SKM-1 (cell line): ENCODE measurements at regions not wholly inside any gene's neighbourhood (a gene's known extent, or its start where the extent isn't known, plus 50 kb on each side); places are given as distances from the start of the nearest gene placed in this dataset.
"Not testable (repeated sequence)": the region's sequence is repeated elsewhere in the genome, so short reads cannot be mapped to it uniquely, and the experiment has no call there.

ENCODE experiments used
- DNase-seq: peaks from one replicate; lab custom pipeline; 2025; ENCODE audit not compliant: unreplicated experiment; lab: John Stamatoyannopoulos, UW

- DNase-seq, result no peak
Measured at GRCh38 chr2:184305105-184305504, 293.2 kb upstream of the ZNF804A start.

GRCh38 chr2:184308706-184309105, 289.6 kb upstream of the ZNF804A start:
- DNase-seq, result no peak

GRCh38 chr2:184312970-184313369, 285.4 kb upstream of the ZNF804A start:
- DNase-seq, result no peak

GRCh38 chr2:184314829-184315228, 283.5 kb upstream of the ZNF804A start:
- no peak for DNase-seq

DNA sequence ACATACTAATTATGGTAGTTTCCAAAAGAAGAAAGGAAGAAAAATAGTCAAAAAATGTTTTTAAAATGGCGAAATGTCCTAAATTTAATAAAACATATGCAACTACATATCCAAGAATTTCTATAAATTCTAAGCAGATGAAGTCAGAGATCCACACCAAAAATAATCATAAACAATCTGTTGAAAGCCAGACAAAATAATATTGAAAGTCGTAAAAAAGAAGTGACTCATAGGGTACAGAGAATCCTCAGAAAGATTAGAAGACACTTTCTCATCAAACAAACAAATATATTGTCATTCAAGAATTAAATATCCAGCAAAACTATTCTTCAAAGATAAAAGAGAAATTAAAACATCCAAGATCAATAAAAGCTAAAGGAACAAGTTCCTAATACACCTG, 281.4 kb upstream of the ZNF804A start:
- DNase-seq, result no peak

DNA sequence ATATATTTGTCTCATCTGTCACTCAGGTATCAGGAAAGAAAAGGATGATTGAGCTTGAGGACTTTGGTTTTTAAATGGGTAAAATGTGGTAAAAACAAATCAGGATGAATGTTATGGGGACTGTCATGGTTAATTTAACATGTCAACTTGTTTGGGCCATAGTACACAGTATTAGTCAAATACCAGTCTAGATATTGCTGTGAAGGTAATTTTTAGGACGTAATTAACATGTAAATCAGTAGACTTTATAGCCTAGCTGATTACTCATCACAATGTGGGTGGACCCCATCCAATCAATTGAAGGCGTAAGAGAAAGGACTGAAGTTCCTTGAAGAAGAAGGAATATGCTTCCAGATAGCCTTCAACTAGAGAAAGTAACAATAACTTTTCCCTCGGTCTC, 275.7 kb upstream of the ZNF804A start:
- no peak for DNase-seq

DNA sequence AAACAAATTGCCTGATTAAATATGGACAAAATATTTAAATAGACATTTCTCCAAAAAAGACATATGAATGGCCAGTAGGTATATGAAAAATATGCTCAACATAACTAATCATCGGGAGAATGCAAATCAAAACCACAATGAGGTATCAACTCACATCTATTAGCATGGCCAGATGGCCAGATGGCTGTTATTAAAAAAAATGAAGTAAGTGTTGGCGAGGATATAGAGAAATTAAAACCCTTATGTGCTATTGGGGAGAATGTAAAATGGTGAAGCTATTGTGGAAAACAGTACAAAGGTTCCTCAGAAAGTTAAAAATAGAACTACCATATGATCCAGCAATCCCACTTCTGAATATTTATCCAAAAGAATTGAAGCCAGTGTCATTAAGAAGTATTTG, 272.3 kb upstream of the ZNF804A start:
- no peak for DNase-seq

GRCh38 chr2:184327805-184328204, 270.5 kb upstream of the ZNF804A start:
- DNase-seq, result not testable (repeated sequence)

DNA sequence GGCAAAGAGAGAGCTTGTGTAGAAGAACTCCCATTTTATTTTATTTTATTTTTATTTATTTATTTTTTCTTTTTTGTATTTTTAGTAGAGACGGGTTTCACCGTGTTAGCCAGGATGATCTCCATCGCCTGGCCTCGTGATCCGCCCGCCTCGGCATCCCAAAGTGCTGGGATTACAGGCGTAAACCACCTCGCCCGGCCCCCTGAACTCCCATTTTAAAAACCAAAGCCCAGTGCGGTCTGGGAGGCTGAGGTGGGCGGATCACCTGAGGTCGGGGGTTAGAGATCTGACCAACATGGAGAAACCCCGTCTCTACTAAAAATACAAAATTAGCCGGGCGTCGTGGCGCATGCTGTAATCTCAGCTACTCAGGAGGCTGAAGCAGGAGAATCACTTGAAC, 267.8 kb upstream of the ZNF804A start:
- not testable (repeated sequence) for DNase-seq

DNA sequence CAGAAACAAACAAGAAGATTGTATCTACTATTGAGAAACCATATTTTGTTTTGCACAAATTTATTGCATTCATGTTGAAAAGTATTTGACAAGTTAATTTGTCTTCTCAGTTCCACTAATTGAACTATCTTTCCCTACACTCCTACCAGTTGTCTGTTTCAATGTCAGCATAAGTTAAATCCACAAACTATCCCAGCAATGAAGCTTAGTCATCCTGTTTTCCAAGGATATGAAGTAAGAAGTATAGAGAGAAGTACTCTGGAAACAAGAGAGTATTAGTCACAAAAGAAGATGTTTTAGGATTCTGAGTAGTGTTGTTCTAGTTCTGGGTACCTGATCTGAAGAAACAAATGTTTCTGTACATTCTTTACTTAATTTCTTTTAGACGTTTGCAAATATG, 261.6 kb upstream of the ZNF804A start:
- no peak for DNase-seq

DNA sequence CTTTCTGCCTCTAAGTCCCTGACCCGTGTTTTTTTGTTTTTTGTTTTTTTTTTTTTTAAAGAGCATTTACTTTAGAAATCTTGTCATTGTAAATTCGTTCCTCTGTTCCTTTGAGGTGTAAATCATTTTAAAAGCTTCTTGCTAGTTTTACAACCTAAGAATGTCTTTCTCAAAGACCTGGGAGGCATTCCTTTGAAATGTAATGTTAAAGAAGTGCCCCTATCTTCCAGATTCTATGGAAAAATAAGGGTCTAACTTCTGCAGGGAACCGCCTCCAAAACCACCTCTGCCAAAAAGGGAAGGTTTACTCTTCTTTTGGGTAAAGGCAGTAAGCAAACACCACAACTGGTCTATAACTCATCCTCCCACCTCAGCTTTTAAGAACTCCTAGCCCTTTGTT, 259.6 kb upstream of the ZNF804A start:
- DNase-seq, result no peak

DNA sequence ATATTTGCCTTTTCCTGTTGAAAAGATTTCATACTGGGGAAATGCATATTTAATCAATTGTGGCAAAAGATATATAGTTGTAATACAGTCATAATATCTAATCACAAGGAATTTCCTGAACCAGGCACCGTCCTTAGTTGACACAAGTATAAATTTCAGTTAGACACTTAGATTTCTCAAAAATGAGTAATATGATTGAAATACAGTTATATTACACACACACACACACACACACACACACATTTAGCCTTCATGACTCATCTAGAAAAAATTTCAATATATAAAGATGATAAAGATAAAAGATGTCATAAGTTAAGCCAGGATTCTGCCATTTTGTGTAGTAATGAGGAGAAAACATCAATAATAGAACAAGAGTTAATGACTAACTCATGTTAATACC, 258.4 kb upstream of the ZNF804A start:
- no peak for DNase-seq

GRCh38 chr2:184346338-184346862, 251.9 kb upstream of the ZNF804A start:
- no peak for DNase-seq

- DNase-seq, result no peak
Measured at GRCh38 chr2:184351126-184351525, 247.2 kb upstream of the ZNF804A start.

DNA sequence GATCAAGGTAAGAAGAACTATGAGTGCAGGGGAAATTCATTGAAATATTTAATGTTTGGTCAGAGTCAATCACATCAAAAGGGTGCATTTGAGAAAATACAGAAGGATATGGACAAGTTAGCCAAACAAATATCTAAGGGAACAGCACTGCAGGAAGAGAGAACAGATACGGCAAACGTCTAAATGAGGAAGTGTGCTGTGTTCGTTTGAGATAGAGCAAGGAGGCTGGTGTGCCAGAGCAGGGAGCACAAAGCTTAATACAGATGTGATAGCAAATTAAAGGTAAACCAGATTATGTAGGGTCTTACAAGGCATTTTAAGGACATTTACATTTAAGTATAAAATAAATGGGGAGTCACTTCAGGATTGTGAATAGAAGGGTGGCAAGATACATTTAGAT, 241.3 kb upstream of the ZNF804A start:
- DNase-seq, result no peak

GRCh38 chr2:184359379-184359778, 238.9 kb upstream of the ZNF804A start:
- no peak for DNase-seq

DNA sequence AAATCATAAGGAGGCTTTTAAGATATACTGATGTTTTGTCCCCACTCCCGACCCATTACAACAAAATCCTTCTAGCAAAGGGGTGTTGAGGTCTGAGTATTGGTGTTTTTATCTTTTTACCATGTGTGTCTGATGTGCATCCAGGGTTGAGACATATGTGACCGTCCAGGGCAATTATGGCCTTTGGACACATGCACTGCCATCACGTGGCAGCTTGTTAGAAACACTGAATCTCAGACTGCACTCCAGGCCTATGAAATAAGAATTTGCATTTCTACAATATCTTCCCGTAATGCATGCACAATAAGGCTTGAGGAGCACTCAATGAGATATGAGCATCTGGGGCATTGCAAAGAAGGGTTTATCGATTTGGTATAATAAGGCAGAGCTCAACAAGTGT, 235.1 kb upstream of the ZNF804A start:
- DNase-seq, result no peak

GRCh38 chr2:184367211-184367610, 231.1 kb upstream of the ZNF804A start:
- no peak for DNase-seq

DNA sequence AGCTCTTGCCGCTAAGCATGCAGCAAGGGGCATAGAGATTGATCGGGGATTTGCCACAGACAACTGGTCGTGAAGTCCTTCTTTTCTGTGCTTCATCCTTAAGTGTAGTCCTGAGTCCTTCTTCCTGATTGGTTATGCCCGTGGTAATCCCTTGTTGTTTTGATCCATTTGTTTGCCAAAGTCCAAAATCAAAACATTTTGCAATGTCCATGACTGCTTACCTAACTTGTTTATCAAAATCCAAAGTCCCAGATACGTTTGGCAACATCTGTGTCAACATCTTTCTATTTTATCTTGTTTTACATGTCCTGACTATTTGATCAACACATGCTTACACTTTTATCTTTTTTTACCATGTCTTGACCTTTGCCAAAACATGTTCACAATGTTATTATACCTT, 229.0 kb upstream of the ZNF804A start:
- no peak for DNase-seq

- DNase-seq, result no peak
Measured at GRCh38 chr2:184370954-184371353, 227.4 kb upstream of the ZNF804A start.

- no peak for DNase-seq
Measured at GRCh38 chr2:184371641-184372040, 226.7 kb upstream of the ZNF804A start.

DNA sequence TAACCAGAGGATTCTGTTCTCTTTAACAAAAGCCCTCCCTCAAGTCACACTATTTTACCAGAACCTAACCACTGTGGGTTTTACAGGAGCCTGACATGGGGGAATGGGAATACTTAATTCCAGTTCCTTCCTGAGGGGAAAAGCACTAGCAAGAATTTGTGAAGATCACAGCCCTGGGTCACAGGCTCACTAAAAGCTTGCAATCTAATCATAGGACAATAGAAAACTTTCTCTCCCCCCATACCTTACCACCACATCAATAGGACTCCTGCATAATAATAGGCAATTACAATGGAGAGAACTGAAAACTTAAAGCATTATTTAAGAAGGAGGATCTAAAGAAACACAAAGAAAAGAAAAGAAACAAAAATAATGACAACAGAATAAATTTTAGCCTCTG, 225.8 kb upstream of the ZNF804A start:
- no peak for DNase-seq

- no peak for DNase-seq
Measured at GRCh38 chr2:184394642-184395041, 203.7 kb upstream of the ZNF804A start.

DNA sequence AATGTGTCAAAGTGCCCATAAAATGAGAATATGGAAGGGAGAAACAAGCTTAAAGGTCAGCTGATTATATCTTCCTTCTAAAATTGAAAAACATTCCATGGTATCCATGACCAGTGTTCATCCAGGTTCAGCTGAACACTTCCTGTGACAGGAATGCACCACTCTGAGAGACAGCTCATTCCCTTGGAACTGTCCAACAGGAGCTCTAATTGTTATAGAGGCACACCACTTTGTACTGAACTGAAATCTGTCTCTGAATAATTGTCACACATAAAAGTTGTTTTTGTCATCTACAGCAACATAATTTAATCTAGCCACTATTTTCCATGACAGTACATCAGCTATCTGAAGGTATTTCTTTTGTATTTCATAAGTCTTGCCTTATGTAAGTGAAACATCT, 195.9 kb upstream of the ZNF804A start:
- no peak for DNase-seq
